Urinary bladder (tissue), 3 donors: ENCODE measurements at regions not wholly inside any gene's neighbourhood (a gene's known extent, or its start where the extent isn't known, plus 50 kb on each side); places are given as distances from the start of the nearest gene placed in this dataset.

ENCODE experiments used
- DNase-seq: peaks from one replicate; pipeline ENCODE4 v3.0.0-alpha.2; 2015; ENCODE audit errors: extremely low spot score
- H3K27ac ChIP-seq: one replicate; pipeline ENCODE4 v1.5.1; 2013; ENCODE audit warnings: low read depth, mild to moderate bottlenecking, moderate library complexity
- H3K36me3 ChIP-seq: one replicate; pipeline ENCODE4 v1.6.1; 2013; ENCODE audit warnings: mild to moderate bottlenecking, moderate library complexity; ENCODE audit not compliant: insufficient read depth
- H3K4me1 ChIP-seq: one replicate; pipeline ENCODE4 v1.6.1; 2013; ENCODE audit warnings: mild to moderate bottlenecking, moderate library complexity; ENCODE audit not compliant: insufficient read depth
- H3K4me3 ChIP-seq: one replicate; pipeline ENCODE4 v1.5.1; 2013; ENCODE audit warnings: low read depth, low read length
- WGBS: extraction: QIAGEN DNeasy Blood & Tissue Kit; methylation state at CpG from one replicate; pipeline ENCODE4 v1.1.7; 2013; 5-methylcytosine and 5-hydroxymethylcytosine counted together
- donor health status: healthy with polysubstance abuse.
- donor health status: healthy.

GRCh38 chr2:51484605-51485004, 452.7 kb upstream of the NRXN1 start:
- H3K4me1 ChIP-seq = no peaks in the 10 kb centered on the region
- 90% methylated on average over 2 of the region's 2 CpGs for WGBS
- H3K27ac ChIP-seq = no peak overlapping the region
- DNase-seq = no peak
- H3K36me3 ChIP-seq = no peaks in the 10 kb centered on the region
- H3K4me3 ChIP-seq = no peak overlapping the region

- Histone ChIP-seq H3K36me3 (no peaks in the 10 kb centered on the region), H3K4me1 (no peaks in the 10 kb centered on the region), H3K27ac (no peak overlapping the region), H3K4me3 (no peak overlapping the region)
- no peak for DNase-seq
- 73% methylated on average over 1 of the region's 1 CpG for WGBS
These were observed 451.8 kb upstream of the NRXN1 start for GRCh38 chr2:51483720-51484119.

- Histone ChIP-seq H3K4me3 (no peak overlapping the region), H3K27ac (no peak overlapping the region), H3K4me1 (no peaks in the 10 kb centered on the region), H3K36me3 (no peaks in the 10 kb centered on the region)
- DNase-seq = no peak
- 45% methylated on average over 7 of the region's 7 CpGs for WGBS
These were observed 440.9 kb upstream of the NRXN1 start for GRCh38 chr2:51472783-51473182.

GRCh38 chr2:51472300-51472699, 440.4 kb upstream of the NRXN1 start:
- H3K4me3 ChIP-seq = no peak overlapping the region
- WGBS = 79% methylated on average over 2 of the region's 2 CpGs
- H3K4me1 ChIP-seq = no peaks in the 10 kb centered on the region
- no peaks in the 10 kb centered on the region for H3K36me3 ChIP-seq
- no peak overlapping the region for H3K27ac ChIP-seq
- no peak for DNase-seq

GRCh38 chr2:51469102-51469501, 437.2 kb upstream of the NRXN1 start:
- no peak for DNase-seq
- 95% methylated on average over 4 of the region's 4 CpGs for WGBS
- no peak overlapping the region for H3K27ac ChIP-seq
- H3K4me3 ChIP-seq = no peak overlapping the region
- H3K4me1 ChIP-seq = no peaks in the 10 kb centered on the region
- no peaks in the 10 kb centered on the region for H3K36me3 ChIP-seq

GRCh38 chr2:51465326-51465725, 433.4 kb upstream of the NRXN1 start:
- no peak for DNase-seq
- H3K27ac ChIP-seq = no peak overlapping the region
- no peaks in the 10 kb centered on the region for H3K36me3 ChIP-seq
- H3K4me1 ChIP-seq = no peaks in the 10 kb centered on the region
- WGBS = 37% methylated on average over 4 of the region's 4 CpGs
- no peak overlapping the region for H3K4me3 ChIP-seq

GRCh38 chr2:51454177-51454576, 422.2 kb upstream of the NRXN1 start:
- H3K4me3 ChIP-seq = no peak overlapping the region
- H3K27ac ChIP-seq = no peak overlapping the region
- DNase-seq = no peak
- H3K36me3 ChIP-seq = no peaks in the 10 kb centered on the region
- 69% methylated on average over 4 of the region's 4 CpGs for WGBS
- no peaks in the 10 kb centered on the region for H3K4me1 ChIP-seq

- Histone ChIP-seq H3K27ac (no peak overlapping the region), H3K4me1 (no peaks in the 10 kb centered on the region)
- no peak for DNase-seq
These were observed 417.0 kb upstream of the NRXN1 start for GRCh38 chr2:51448911-51449310.

GRCh38 chr2:51441786-51442185, 409.9 kb upstream of the NRXN1 start:
- Histone ChIP-seq H3K36me3 (no peaks in the 10 kb centered on the region), H3K27ac (no peak overlapping the region), H3K4me1 (no peaks in the 10 kb centered on the region), H3K4me3 (no peak overlapping the region)
- no peak for DNase-seq
- 87% methylated on average over 8 of the region's 8 CpGs for WGBS

More at GRCh38 chr2:51448911-51449310, 417.0 kb upstream of the NRXN1 start:
- H3K36me3 ChIP-seq = no peaks in the 10 kb centered on the region
- H3K4me3 ChIP-seq = no peak overlapping the region

- no peak for DNase-seq
- Histone ChIP-seq H3K27ac (no peak overlapping the region), H3K4me1 (no peaks in the 10 kb centered on the region), H3K36me3 (no peaks in the 10 kb centered on the region), H3K4me3 (no peak overlapping the region)
- WGBS = 85% methylated on average over 2 of the region's 2 CpGs
These were observed 392.5 kb upstream of the NRXN1 start for GRCh38 chr2:51424418-51424817.

- Histone ChIP-seq H3K36me3 (no peaks in the 10 kb centered on the region), H3K4me3 (no peak overlapping the region), H3K4me1 (no peaks in the 10 kb centered on the region), H3K27ac (no peak overlapping the region)
- WGBS = 22% methylated on average over 3 of the region's 3 CpGs
- no peak for DNase-seq
These were observed 388.6 kb upstream of the NRXN1 start for GRCh38 chr2:51420511-51420910.

- WGBS = 67% methylated on average over 1 of the region's 1 CpG
- Histone ChIP-seq H3K36me3 (no peaks in the 10 kb centered on the region), H3K4me3 (no peak overlapping the region), H3K4me1 (no peaks in the 10 kb centered on the region), H3K27ac (no peak overlapping the region)
- no peak for DNase-seq
These were observed 381.8 kb upstream of the NRXN1 start for GRCh38 chr2:51413726-51414125.

- 40% methylated on average over 3 of the region's 3 CpGs for WGBS
- no peak overlapping the region for H3K4me3 ChIP-seq
- no peak for DNase-seq
- H3K27ac ChIP-seq = no peak overlapping the region
- no peaks in the 10 kb centered on the region for H3K36me3 ChIP-seq
- no peaks in the 10 kb centered on the region for H3K4me1 ChIP-seq
These were observed 378.4 kb upstream of the NRXN1 start for GRCh38 chr2:51410331-51410730.

- Histone ChIP-seq H3K4me1 (no peaks in the 10 kb centered on the region), H3K4me3 (no peak overlapping the region), H3K27ac (no peak overlapping the region), H3K36me3 (no peaks in the 10 kb centered on the region)
- DNase-seq = no peak
- 47% methylated on average over 1 of the region's 1 CpG for WGBS
These were observed 378.0 kb upstream of the NRXN1 start for GRCh38 chr2:51409920-51410319.

GRCh38 chr2:51404226-51404625, 372.3 kb upstream of the NRXN1 start:
- Histone ChIP-seq H3K4me1 (no peaks in the 10 kb centered on the region), H3K27ac (no peak overlapping the region), H3K4me3 (no peak overlapping the region), H3K36me3 (no peaks in the 10 kb centered on the region)
- no peak for DNase-seq
- 88% methylated on average over 3 of the region's 3 CpGs for WGBS
